ENCODE measurements at regions not wholly inside any gene's neighbourhood (a gene's known extent, or its start where the extent isn't known, plus 50 kb on each side); places are given as distances from the start of the nearest gene placed in this dataset.

DNA sequence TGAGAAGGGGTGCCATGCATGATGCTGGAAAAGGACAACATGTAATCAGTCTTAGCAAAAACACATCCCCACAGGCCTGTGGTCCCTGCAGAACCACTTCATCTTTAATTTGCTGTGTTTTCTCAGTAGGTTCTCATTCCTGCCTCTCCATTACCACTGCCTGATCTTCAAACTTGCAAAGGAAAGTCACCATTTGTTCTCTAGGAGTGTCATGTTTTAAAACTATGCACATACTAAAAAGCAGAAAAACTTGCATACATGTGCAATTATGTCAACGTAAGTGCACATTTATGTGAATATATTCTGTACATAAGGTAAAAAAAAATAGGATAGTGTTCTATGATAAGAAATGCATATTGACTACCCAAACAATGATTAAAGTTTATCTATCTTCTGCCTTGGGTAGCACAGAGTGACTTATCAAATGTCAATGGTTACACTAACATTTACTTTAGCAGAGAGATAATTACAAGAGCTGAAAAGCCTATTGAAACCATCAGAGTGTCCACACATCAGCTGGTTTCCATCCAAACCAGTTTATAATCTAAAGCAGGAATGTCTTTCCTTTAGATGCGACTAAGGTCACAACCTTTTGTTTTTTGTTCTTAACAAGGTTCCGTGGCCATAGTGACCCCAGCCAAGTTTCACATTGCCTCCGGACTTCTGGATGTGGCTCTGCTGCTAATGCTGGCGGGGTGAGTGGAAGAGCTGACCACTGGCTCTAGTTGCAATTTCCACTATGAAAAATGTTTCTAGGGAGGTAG lies 58.7 kb upstream of the RMDN2 start:
- no peak for TF ChIP-seq CTCF (IDR thresholded peaks at IDR 0.05; ENCODE audit: insufficient read depth, low read depth, low read length)
- no peak for TF ChIP-seq EZH2 (IDR thresholded peaks at IDR 0.05; ENCODE audit: insufficient read depth, low read length)
